Breast epithelium (tissue), 4 donors: ENCODE measurements at regions not wholly inside any gene's neighbourhood (a gene's known extent, or its start where the extent isn't known, plus 50 kb on each side); places are given as distances from the start of the nearest gene placed in this dataset.

Experiments
- DNase-seq, 2 donors: peaks; one replicate each; pipeline ENCODE4 v3.0.0-alpha.2; 2019; ENCODE audit warnings: low spot score in 2 of 2
- H3K27ac ChIP-seq, 2 donors: fragments of 200-600 bp; sonication (generic) in 1 of 2; one replicate each; pipeline ENCODE4 v1.5.1; 2016 to 2019; ENCODE audit warnings: mild to moderate bottlenecking in 1 of 2
- H3K27me3 ChIP-seq, 2 donors: fragments of 200-600 bp; sonication (generic) in 1 of 2; one replicate each; pipeline versions ENCODE4 v1.5.1 to v1.6.0; 2017 to 2019; ENCODE audit warnings: control low read depth in 1 of 2, mild to moderate bottlenecking in 1 of 2
- H3K36me3 ChIP-seq: fragments of 200-600 bp; one replicate; pipeline ENCODE4 v1.5.1; 2019
- H3K4me1 ChIP-seq, 2 donors: fragments of 200-600 bp; sonication (generic); one replicate each; pipeline ENCODE4 v1.5.1; 2016 to 2019; ENCODE audit warnings: control low read depth in 1 of 2
- H3K4me3 ChIP-seq, 3 donors: fragments of 200-600 bp; sonication (generic); 1 replicate in 2 of 3; 2 replicates in 1 of 3; pipeline ENCODE4 v1.5.1; 2016 to 2019; ENCODE audit warnings: mild to moderate bottlenecking in 3 of 3, moderate library complexity in 2 of 3
- H3K9me3 ChIP-seq, 2 donors: fragments of 200-600 bp; sonication (generic) in 1 of 2; one replicate each; pipeline ENCODE4 v1.5.1; 2016 to 2019; ENCODE audit warnings: control low read depth in 1 of 2
- POLR2A ChIP-seq: fragments of 450-650 bp; IDR thresholded peaks from one replicate; pipeline ENCODE4 v1.6.1; 2016; ENCODE audit warnings: antibody characterized with exemption, mild to moderate bottlenecking, moderate library complexity
- POLR2AphosphoS5 ChIP-seq, 3 donors: sonication (generic); formaldehyde crosslinking; IDR thresholded peaks; one replicate each; pipeline ENCODE4 v1.6.1; 2017; ENCODE audit warnings: antibody characterized with exemption in 3 of 3
- intact Hi-C: fragments of 100-400 bp; cut with DNase I; formaldehyde crosslinking; loops from one replicate; pipeline ENCODE4 v1.15.1; 2023; ENCODE audit warnings: low total_unique reads
- TF ChIP-seq, protein P1 (sequence below), 3 donors: fragments of 450-650 bp; IDR thresholded peaks; one replicate each; pipeline ENCODE4 v1.5.1; 2016 to 2017; ENCODE audit warnings: antibody characterized with exemption in 3 of 3, mild to moderate bottlenecking in 3 of 3, moderate library complexity in 3 of 3

DNA sequence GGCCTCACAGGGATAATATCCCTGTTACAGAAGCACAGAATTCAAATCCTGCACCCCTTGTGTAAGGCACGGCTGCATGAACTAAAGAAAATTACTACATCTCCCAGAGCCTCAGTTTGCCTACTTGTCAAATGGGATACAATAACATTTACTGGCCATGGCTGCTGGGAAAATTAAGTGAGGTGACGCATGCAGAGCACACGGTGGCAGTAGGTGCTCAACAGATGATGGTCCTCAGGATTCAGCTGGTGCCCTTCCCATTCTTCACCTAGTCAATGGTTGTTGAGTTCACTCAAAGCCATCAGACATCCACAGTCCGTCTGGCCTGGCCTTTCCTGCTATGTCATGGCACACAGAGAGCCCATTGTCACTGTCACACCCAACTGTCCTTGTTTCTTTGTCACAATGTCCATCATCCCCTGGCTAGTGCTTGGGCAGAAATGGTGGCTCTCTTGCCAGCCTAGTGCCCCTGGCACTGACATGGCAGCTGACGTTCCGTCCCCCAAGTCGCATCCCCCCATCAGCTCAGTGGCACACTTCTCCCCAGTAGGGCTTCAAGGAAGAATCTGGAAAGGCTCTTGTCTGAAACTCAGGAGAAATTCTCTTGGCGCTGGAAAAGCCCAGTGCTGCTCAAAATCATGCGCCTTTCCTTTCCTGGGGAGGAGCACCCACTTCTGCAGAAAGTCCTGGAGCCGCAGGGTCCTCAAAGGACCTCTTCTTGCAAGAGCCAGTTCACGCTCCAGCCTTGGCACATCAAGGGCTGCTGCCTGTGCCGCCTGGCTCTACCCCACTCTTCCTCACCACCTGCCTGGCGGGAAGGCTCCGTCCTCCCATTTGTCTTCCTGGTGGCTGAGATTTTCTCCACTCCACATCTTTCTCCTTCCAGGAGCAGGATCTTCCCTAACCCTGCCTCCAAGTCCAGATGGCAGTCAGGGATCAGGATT is 55.9 kb upstream of the SLC66A3 start:
- TF ChIP-seq, protein P1, sequence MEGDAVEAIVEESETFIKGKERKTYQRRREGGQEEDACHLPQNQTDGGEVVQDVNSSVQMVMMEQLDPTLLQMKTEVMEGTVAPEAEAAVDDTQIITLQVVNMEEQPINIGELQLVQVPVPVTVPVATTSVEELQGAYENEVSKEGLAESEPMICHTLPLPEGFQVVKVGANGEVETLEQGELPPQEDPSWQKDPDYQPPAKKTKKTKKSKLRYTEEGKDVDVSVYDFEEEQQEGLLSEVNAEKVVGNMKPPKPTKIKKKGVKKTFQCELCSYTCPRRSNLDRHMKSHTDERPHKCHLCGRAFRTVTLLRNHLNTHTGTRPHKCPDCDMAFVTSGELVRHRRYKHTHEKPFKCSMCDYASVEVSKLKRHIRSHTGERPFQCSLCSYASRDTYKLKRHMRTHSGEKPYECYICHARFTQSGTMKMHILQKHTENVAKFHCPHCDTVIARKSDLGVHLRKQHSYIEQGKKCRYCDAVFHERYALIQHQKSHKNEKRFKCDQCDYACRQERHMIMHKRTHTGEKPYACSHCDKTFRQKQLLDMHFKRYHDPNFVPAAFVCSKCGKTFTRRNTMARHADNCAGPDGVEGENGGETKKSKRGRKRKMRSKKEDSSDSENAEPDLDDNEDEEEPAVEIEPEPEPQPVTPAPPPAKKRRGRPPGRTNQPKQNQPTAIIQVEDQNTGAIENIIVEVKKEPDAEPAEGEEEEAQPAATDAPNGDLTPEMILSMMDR (IDR thresholded peaks at IDR 0.05), result no peak
- no peak for TF ChIP-seq POLR2A
- TF ChIP-seq POLR2AphosphoS5 (IDR thresholded peaks at IDR 0.05), result no peak
- no peak overlapping the region for H3K4me3 ChIP-seq
- H3K36me3 ChIP-seq, result no peaks in the 10 kb centered on the region
- H3K4me1 ChIP-seq, result no peaks in the 10 kb centered on the region
- DNase-seq, result no peak
- intact Hi-C loops, result no loop called here
- H3K27me3 ChIP-seq, result no peaks in the 10 kb centered on the region
- no peaks in the 10 kb centered on the region for H3K9me3 ChIP-seq
- H3K27ac ChIP-seq, result no peak overlapping the region

- H3K9me3 ChIP-seq, result no peaks in the 10 kb centered on the region
- no peaks in the 10 kb centered on the region for H3K4me1 ChIP-seq
- TF ChIP-seq POLR2AphosphoS5 (IDR thresholded peaks at IDR 0.05), result no peak
- no peak for TF ChIP-seq POLR2A
- TF ChIP-seq, protein P1 (IDR thresholded peaks at IDR 0.05), result no peak
- no peaks in the 10 kb centered on the region for H3K27me3 ChIP-seq
- H3K4me3 ChIP-seq, result no peak overlapping the region
- no peaks in the 10 kb centered on the region for H3K36me3 ChIP-seq
- no peak for DNase-seq
- H3K27ac ChIP-seq, result no peak overlapping the region
- intact Hi-C loops, result no loop called here
Observed at GRCh38 chr2:11100130-11100529, 55.1 kb upstream of the SLC66A3 start.

DNA sequence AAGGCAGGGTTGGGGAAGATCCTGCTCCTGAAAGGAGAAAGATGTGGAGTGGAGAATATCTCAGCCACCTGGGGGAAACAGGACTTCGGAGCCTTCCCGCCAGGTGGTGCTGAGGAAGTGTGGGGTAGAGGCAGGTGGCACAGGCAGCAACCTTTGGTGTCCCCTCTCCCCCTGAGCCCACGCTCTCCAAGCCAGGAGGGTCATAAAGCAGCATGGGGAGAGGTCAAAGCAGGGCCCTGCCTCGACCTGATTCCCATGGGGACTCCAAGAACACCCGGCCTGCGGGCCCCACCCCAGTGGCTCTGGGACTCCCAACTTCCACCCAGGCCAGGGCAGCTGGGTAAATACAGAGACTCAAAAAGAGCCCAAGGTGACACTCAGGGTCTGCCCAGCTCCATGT is 54.3 kb upstream of the SLC66A3 start:
- H3K36me3 ChIP-seq, result no peaks in the 10 kb centered on the region
- H3K4me1 ChIP-seq, result no peaks in the 10 kb centered on the region
- intact Hi-C loops, result no loop called here
- no peaks in the 10 kb centered on the region for H3K9me3 ChIP-seq
- H3K27me3 ChIP-seq, result no peaks in the 10 kb centered on the region
- H3K4me3 ChIP-seq, result no peak overlapping the region
- TF ChIP-seq, protein P1 (IDR thresholded peaks at IDR 0.05), result no peak
- TF ChIP-seq POLR2AphosphoS5 (IDR thresholded peaks at IDR 0.05) (no peak), POLR2A (no peak)
- no peak for DNase-seq
- H3K27ac ChIP-seq, result no peak overlapping the region

DNA sequence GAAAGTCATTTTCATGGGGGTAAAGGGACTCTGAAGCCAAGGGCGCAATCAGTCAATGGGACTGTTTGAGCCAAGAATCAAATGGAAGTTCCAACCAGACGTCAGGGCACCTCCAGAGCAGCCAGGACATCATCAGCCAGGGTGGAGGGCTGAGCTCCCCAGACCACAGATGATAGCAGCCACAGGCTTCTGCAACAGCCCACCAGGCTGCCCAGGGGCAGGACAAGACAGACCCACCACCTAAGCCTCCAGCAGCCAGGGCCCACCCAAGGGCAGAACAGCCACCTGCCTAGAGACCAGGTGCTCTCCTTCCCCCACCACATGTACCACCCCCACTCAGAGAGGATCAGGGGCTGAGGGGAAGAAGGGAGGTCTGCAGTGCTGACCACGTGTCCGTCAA is 53.8 kb upstream of the SLC66A3 start:
- Histone ChIP-seq H3K36me3 (no peaks in the 10 kb centered on the region), H3K4me1 (no peaks in the 10 kb centered on the region), H3K27ac (no peak overlapping the region), H3K4me3 (no peak overlapping the region), H3K27me3 (no peaks in the 10 kb centered on the region), H3K9me3 (no peaks in the 10 kb centered on the region)
- intact Hi-C loops, result no loop called here
- DNase-seq, result no peak
- no peak for TF ChIP-seq POLR2AphosphoS5 (IDR thresholded peaks at IDR 0.05)
- TF ChIP-seq POLR2A, result no peak
- TF ChIP-seq, protein P1 (IDR thresholded peaks at IDR 0.05), result no peak

GRCh38 chr2:11102466-11102865 is 52.8 kb upstream of the SLC66A3 start:
- no peaks in the 10 kb centered on the region for H3K4me1 ChIP-seq
- no peak overlapping the region for H3K27ac ChIP-seq
- H3K36me3 ChIP-seq, result no peaks in the 10 kb centered on the region
- DNase-seq, result no peak
- no peaks in the 10 kb centered on the region for H3K9me3 ChIP-seq
- TF ChIP-seq, protein P1 (IDR thresholded peaks at IDR 0.05), result no peak
- TF ChIP-seq POLR2A (no peak), POLR2AphosphoS5 (IDR thresholded peaks at IDR 0.05) (no peak)
- H3K27me3 ChIP-seq, result no peaks in the 10 kb centered on the region
- intact Hi-C loops, result no loop called here
- H3K4me3 ChIP-seq, result no peak overlapping the region
